Muscle layer of colon (tissue), 2 donors: ENCODE measurements at regions not wholly inside any gene's neighbourhood (a gene's known extent, or its start where the extent isn't known, plus 50 kb on each side); places are given as distances from the start of the nearest gene placed in this dataset.
"Not testable (repeated sequence)": the region's sequence is repeated elsewhere in the genome, so short reads cannot be mapped to it uniquely, and the experiment has no call there.

Experiments
- H3K27ac ChIP-seq: one replicate; pipeline ENCODE4 v1.7.0; 2013; ENCODE audit warnings: low read depth, mild to moderate bottlenecking, low read length, moderate library complexity
- H3K27me3 ChIP-seq, 2 donors: one replicate each; pipeline ENCODE4 v1.7.0; 2013; ENCODE audit warnings: low read length in 2 of 2, mild to moderate bottlenecking in 2 of 2; ENCODE audit not compliant: insufficient read depth in 2 of 2, control insufficient read depth in 1 of 2
- H3K36me3 ChIP-seq: one replicate; pipeline ENCODE4 v1.7.0; 2013; ENCODE audit warnings: mild to moderate bottlenecking, low read length; ENCODE audit not compliant: insufficient read depth
- H3K4me1 ChIP-seq: one replicate; pipeline ENCODE4 v1.7.0; 2013; ENCODE audit warnings: mild to moderate bottlenecking, low read length; ENCODE audit not compliant: insufficient read depth
- H3K4me3 ChIP-seq, 2 donors: one replicate each; pipeline ENCODE4 v1.7.0; 2013; ENCODE audit warnings: low read length in 2 of 2, low read depth in 1 of 2, mild to moderate bottlenecking in 1 of 2, moderate library complexity in 1 of 2
- H3K9ac ChIP-seq: one replicate; pipeline ENCODE4 v1.7.0; 2013; ENCODE audit warnings: low read length
- H3K9me3 ChIP-seq: one replicate; pipeline ENCODE4 v1.7.0; 2013; ENCODE audit warnings: mild to moderate bottlenecking, low read length
- donor health status: abdominal sarcoma.
- donor health status: Adenocarcinoma of cecum.

DNA sequence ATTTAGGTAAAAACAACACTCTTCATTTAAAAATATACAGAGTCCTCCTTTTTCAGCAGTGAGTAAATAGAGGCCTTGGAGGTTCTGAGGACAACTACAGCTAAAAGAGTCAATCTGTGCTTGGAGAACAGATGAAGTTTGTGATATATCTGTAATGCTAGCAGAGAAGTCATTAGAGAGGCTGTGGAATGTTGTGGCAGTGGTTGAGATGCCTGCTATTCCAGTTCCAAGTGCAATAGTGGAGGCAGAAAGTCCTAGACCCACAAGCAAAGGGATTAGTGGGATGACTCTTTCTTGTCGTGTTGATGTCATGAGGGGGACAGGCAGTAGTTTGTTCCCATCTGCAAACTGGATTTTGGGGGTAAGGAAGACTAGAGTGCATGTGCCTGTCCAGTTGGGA lies 62.1 kb upstream of the EZR start:
- not testable (repeated sequence) for H3K9me3 ChIP-seq, H3K36me3 ChIP-seq, H3K4me1 ChIP-seq, H3K27ac ChIP-seq, H3K9ac ChIP-seq, H3K27me3 ChIP-seq, H3K4me3 ChIP-seq

DNA sequence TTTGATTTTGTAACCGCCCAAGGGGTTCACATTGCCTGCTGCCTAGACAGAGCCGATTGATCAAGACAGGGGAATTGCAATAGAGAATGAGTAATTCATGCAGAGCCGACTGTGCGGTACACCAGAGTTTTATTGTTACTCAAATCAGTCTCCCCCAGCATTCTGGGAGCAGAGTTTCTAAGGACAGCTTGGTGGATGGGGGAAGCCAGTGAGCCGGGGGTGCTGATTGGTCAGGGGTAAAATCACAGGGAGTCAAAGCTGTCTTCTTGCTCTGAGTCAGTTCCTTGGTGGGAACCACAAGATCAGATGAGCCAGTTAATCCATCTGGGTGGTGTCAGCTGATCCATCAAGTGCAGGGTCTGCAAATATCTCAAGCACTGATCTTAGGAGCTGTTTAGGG lies 60.0 kb upstream of the EZR start:
- H3K36me3 ChIP-seq = no peaks in the 10 kb centered on the region
- H3K9ac ChIP-seq = no peak overlapping the region
- H3K4me3 ChIP-seq = no peak overlapping the region
- H3K9me3 ChIP-seq = no peaks in the 10 kb centered on the region
- H3K27ac ChIP-seq = no peak overlapping the region
- H3K27me3 ChIP-seq = no peaks in the 10 kb centered on the region
- no peaks in the 10 kb centered on the region for H3K4me1 ChIP-seq

DNA sequence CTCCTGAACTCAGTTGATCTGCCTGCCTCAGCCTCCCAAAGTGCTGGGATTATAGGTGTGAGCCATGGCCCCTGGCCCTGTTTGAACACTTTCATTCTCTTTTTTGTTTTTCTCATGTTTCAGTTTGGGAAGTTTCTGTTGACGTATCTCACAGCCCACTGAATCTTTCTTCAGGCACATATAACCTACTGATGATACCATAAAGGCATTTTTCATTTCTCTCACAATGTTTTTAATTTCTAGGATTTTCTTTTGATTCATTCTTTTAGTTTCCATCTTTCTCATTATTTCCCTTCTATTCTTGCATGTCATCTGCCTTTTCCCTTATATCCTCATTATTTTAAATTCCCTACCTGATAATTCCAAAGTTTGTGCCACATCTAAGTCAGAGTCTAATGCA lies 58.5 kb upstream of the EZR start:
- Histone ChIP-seq H3K27ac (no peak overlapping the region), H3K9ac (no peak overlapping the region), H3K36me3 (no peaks in the 10 kb centered on the region), H3K27me3 (no peaks in the 10 kb centered on the region), H3K9me3 (no peaks in the 10 kb centered on the region), H3K4me1 (no peaks in the 10 kb centered on the region), H3K4me3 (no peak overlapping the region)

DNA sequence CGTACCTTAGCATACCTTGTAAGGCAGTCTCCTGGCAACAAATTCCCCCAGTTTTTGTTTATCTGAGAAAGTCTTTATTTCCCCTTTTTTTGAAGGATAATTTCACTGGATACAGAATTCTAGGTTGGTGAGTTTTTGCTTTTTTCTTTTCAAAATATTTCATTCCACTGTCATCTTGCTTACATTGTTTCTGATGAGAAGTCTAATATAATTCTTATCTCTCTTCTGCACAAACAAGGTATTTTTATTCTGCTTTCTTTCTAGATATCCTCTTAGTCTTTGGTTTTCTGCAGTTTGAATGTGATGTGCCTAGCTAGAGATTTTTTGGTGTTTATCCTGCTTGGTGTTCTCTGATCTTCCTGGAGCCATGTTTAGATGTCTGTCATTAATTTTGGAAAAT lies 57.7 kb upstream of the EZR start:
- H3K27me3 ChIP-seq = no peaks in the 10 kb centered on the region
- no peaks in the 10 kb centered on the region for H3K4me1 ChIP-seq
- no peak overlapping the region for H3K27ac ChIP-seq
- H3K9me3 ChIP-seq = no peaks in the 10 kb centered on the region
- no peak overlapping the region for H3K4me3 ChIP-seq
- no peak overlapping the region for H3K9ac ChIP-seq
- H3K36me3 ChIP-seq = no peaks in the 10 kb centered on the region

DNA sequence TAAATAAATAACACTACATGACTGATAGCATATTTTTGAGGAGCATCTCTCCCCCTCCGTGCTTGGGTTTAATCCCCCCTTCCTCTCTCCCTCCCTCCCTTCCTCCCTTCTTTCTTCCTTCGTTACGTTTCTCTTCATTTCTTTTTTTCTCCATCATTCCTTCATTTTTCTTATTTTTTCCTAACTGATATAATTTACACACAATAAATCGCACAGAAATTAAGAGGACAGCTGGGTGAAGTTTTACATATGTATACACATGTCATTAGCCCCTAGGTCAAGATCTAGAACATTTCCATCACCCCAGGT lies 51.4 kb upstream of the EZR start:
- Histone ChIP-seq H3K9ac (no peak overlapping the region), H3K27ac (no peak overlapping the region), H3K4me3 (no peak overlapping the region)

DNA sequence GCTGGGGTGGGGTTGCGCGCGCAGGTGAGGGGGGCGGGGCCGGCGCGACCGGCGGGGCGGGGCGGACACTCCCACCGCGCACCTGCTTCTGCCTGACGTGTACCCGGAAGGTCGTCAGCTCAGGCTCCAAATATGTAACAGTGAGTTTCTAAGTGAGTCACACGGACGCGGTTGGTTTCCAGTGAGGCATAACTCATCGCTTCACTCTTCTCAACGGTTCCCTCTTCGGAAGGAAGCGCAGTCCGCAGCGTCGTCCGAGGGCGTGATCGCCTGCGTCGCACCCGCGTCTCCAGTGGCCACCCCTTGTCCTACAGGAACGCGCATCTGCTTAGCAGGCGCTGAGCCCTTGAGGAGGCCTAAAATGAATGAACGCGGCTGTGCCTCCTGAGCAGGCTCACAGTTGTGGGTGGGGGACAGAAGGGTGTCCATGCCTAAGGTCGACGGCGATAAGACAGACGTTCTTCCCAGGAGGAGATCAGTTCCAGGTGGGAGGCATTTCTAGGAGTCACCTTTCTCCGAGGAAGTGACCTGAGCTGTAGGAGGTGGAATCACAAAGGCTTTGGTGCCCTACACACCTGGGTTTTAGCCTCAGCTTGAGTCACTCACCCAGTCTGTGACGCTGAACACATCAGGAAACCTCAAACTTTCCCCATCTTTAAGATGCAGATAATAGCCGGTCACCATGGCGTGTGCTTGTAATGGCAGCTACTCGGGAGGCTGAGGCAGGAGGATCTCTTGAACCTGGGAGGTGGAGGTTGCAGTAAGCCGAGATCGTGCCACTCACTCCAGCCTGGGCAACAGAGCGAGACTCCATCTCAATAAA lies 50.9 kb upstream of the EZR start:
- peak overlapping the region; percentile 7 for H3K9ac ChIP-seq
- H3K9me3 ChIP-seq = no peaks in the 10 kb centered on the region
- H3K27me3 ChIP-seq = no peaks in the 10 kb centered on the region

More for the DNA sequence above, 51.4 kb upstream of the EZR start:
- Histone ChIP-seq H3K27me3 (no peaks in the 10 kb centered on the region), H3K9me3 (no peaks in the 10 kb centered on the region), H3K4me1 (peaks cover 4% of the 10 kb centered on the region), H3K36me3 (no peaks in the 10 kb centered on the region)

DNA sequence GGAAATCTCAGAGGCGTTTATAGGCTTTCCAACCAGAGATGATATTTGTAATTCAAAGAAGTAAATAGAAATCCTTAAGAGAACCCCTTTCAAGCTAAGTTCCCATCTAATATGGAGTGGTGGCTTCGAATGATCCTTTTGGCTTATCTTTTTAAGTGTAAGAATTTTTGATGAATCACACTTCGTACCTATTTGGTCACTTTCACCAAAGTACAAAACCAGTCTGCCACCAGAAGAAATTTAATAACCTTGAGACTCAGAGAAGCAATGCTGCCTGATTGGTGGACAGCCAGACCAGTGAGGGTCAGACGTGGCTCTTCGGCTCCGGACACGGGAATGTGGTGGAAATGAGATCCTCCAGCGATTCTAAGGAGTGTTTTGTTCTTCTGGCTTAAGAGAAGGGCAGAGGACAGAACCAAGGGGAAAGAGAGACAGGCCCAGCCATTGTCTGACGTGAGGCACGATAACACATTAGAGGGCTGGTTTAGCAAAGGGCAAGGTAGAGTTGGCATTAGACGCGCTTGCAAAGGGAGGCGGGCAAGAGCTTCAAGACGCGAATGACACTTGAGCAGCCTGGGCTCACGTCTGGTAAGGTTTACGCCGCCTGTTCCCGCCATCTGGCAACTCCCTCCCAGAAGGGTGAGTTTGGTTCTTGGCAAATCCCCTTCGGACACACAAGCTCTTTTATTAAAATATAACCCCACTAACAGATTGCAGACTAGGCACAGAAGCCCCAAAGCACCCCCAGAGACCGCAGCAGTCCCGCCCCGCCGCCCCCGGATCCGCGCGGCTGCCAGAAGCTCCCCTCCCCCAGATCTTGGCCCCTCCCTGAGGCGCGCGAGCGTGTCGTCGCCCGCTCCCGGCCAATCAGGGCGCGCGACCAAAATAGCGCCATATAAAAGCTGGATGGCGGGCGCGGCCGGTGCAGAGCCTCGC lies 50.0 kb upstream of the EZR start:
- Histone ChIP-seq H3K36me3 (no peaks in the 10 kb centered on the region), H3K4me3 (peak overlapping the region; percentile 58 to 62), H3K9me3 (no peaks in the 10 kb centered on the region), H3K9ac (peak overlapping the region; percentile 8), H3K4me1 (peaks cover 4% of the 10 kb centered on the region), H3K27ac (peak overlapping the region; percentile 31), H3K27me3 (no peaks in the 10 kb centered on the region)

More for the DNA sequence above, 50.9 kb upstream of the EZR start:
- H3K4me3 ChIP-seq = peak overlapping the region; percentile 58 to 62
- peak overlapping the region; percentile 31 for H3K27ac ChIP-seq
- H3K36me3 ChIP-seq = no peaks in the 10 kb centered on the region
- H3K4me1 ChIP-seq = peaks cover 4% of the 10 kb centered on the region
